ENCODE measurements at regions not wholly inside any gene's neighbourhood (a gene's known extent, or its start where the extent isn't known, plus 50 kb on each side); places are given as distances from the start of the nearest gene placed in this dataset.

DNA sequence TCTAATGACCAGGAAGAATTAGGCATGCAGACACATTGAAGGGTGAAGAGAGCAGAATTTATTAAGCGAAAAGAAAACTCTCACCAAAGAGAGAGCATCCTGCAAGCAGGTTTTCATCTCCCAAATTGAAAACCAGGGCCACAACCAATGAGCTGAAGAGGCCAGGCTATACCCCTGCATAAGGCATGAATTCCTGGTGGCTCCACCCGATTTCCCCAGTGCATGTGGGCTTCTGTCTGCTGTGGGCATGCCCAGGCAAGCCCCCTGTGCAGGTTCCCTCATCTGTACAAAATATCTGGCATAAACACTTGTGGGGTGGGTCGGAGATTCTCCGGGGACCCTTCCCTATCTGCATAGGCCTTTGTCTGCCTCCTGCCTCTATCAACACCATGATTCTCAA is 621.6 kb upstream of the LRRTM1 start:
- TF ChIP-seq CTCF (IDR thresholded peaks at IDR 0.05; ENCODE audit: borderline replicate concordance, extremely low read depth, low read length, poor library complexity, severe bottlenecking) (no peak), EZH2 (IDR thresholded peaks at IDR 0.05; ENCODE audit: borderline replicate concordance, low read depth, low read length, severe bottlenecking) (no peak)
